G401 (cell line): ENCODE measurements at regions not wholly inside any gene's neighbourhood (a gene's known extent, or its start where the extent isn't known, plus 50 kb on each side); places are given as distances from the start of the nearest gene placed in this dataset.

ENCODE experiments used
- DNase-seq: peaks from one replicate; pipeline ENCODE4 v3.0.0-alpha.2; 2015; ENCODE audit warnings: low spot score
- in situ Hi-C: cut with HindIII; loops from 2 replicates; pipeline ENCODE4 v1.10.0; 2016; ENCODE audit warnings: low sequenced_read_pairs, mixed read lengths

- in situ Hi-C loops = no loop called here
- peak; percentile 29 for DNase-seq
Observed at GRCh38 chr2:211033765-211034164, 477.4 kb downstream of the CPS1 start.

- no peak for DNase-seq
- in situ Hi-C loops = no loop called here
Observed at GRCh38 chr2:211035548-211036185, 479.3 kb downstream of the CPS1 start.

- in situ Hi-C loops = no loop called here
Observed at GRCh38 chr2:211045025-211045424, 488.6 kb downstream of the CPS1 start.

GRCh38 chr2:211049321-211050018 lies 493.1 kb downstream of the CPS1 start:
- in situ Hi-C loops = no loop called here
- no peak for DNase-seq

More at GRCh38 chr2:211045025-211045424, 488.6 kb downstream of the CPS1 start:
- DNase-seq = no peak

DNA sequence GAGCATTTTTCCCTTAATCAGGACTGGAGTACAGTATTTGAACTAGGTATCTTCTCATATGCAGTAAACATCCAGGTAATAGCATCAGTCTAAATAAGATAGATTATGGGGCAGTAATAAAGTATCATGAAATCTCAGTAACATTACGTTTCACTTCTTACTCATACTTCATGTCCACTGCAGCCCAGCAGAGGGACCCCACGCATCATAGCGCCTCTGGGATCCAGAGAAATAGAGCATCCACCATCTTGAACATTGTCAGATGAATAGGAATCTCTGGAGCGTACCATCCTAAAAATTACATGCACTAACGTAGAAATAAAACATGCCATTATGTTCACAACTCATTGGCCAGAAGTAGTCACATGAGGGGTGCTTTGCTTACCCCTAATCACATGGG lies 499.0 kb downstream of the CPS1 start:
- in situ Hi-C loops = no loop called here
- DNase-seq = no peak

DNA sequence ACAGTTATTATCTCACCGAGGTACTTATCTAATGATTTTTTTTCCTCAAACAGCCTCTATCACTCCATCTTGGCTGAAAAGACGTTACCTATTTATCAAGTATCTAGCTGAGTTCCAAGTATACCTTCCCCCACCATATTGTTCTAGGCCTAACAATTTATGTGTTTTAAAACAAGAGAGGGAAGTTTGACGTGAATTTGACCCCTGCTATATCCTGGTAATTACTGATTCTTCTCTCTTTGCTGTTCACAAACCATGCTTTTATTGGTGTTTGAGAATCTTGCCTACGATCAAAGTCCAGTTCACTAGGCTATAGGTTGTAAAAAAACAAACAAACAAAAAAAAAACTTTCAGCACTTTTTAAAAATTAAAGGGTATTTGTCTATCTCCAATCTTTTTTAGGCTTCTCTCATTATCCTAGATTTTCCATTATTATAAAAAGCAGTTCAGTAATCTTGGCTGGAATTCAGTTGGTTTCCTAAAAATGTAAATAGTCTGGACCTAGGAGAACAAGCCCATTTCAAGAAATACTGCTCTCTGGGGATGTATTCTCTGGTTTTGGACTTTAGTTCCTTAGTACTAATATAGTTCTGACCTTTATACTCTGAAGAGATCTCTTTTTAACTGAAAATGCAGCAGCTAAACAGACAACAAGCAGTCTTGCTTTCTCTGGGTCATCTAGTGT lies 505.4 kb downstream of the CPS1 start:
- in situ Hi-C loops = no loop called here

DNA sequence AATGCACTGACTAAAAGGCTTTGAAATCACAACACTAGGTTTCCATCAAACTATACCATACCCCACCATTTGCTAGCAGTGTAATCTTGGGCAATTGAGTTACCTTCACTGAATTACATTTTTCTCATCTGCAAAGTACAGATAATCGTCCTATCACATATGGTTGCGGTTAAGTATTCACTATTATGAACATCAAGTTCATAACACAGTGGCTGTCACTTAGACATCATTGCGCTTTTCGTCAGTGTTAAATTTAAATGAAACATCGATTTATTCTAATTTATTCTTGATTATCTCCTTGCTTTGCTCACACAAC lies 505.9 kb downstream of the CPS1 start:
- in situ Hi-C loops = no loop called here

More for the DNA sequence above, 505.4 kb downstream of the CPS1 start:
- no peak for DNase-seq

DNA sequence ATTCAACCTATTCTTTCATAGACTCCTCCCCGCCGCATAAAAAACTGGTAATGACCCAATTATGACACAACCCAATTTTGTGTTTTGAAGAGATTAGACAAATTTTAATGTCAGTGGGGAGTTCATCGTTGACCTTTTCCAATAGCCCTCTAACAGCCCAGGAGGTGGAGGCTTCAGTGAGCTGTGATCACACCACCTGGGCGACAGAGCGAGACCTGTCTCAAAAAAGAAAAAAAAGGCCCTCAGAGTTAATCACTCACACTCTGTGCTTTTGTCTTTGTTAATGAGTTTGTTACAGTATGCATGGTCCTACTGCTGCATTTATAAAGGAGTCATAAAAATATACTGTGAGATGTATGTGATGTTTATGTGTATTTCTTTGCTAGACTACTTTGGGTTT lies 510.6 kb downstream of the CPS1 start:
- no peak for DNase-seq
- in situ Hi-C loops = no loop called here

More for the DNA sequence above, 505.9 kb downstream of the CPS1 start:
- DNase-seq = no peak

DNA sequence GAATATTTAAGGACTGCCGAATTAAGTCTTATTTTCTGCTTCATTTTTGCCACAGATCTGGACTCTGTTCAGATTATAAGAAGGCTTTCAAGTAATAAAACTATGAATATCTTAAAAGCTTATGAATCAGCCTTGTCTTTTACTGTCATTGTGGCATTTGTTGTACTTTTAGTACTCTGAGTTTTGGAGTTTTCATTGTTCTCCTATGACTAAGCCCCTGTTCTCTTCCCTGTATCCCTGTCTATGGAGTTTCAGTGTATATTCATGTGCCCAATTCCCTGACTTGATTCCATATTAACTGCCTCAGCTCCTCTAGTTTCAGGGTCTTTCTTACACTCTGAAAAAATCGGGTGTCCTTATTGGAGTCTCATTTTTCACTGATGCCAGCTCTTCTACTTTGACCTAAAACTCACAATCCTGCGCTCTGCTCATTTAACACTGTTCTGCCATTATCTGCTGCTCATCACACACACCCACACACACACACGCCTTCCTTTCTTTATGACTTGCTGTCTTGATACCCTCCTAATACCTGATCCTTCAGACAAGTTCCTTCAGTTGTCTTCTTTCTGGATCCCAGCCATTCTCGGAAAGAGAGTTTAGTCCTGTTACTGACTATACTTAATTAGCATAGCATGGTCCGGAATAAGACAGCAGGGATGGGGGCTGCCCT lies 511.8 kb downstream of the CPS1 start:
- no peak for DNase-seq
- in situ Hi-C loops = no loop called here

DNA sequence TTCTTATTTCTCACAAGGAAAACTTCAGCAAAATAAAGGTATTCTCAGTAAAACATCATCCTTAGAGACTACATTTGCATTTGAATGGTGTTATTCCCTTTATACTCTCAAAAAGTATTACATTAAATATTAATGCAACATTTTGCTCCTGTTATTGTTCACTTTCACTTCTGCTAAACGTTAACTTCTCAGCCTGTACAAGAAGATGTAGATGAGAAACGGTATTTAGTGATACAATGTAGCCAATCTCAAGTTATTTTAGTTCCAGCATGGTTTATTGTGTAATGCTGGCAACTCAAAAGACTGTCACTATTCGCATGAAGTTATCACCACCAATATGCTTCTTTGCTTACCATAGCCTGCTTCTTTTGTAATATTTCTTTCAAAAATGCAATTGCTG lies 514.1 kb downstream of the CPS1 start:
- no peak for DNase-seq
- in situ Hi-C loops = no loop called here

DNA sequence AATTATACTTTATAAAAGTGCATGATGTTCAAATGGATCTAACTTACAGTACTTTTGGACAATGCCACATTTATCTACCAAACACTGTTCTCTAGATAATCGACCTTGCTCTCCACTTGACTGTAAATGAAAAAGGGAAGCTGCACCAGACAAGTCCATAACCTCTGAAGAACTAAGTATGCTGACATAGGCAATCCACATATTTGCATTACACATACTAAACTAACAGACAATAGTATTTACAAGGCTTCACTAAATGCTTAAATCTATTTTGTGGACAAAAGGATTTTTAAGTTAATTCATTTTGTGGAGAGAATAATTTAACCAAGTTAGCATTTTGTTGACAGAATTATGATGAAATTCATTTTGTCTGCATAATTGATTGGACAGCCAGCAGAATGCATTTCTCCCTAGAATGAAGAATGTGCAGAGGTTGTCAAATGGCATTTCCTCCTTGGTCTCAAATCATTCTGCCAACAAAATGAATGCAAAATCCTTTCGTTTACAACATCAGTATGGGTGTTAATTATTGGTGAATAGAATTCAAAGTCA lies 520.9 kb downstream of the CPS1 start:
- in situ Hi-C loops = no loop called here
- DNase-seq = no peak

GRCh38 chr2:211084352-211084751 lies 528.0 kb downstream of the CPS1 start:
- no peak for DNase-seq
- in situ Hi-C loops = no loop called here

- in situ Hi-C loops = no loop called here
- DNase-seq = peak; percentile 72
Observed at GRCh38 chr2:211085056-211085680, 528.8 kb downstream of the CPS1 start.

DNA sequence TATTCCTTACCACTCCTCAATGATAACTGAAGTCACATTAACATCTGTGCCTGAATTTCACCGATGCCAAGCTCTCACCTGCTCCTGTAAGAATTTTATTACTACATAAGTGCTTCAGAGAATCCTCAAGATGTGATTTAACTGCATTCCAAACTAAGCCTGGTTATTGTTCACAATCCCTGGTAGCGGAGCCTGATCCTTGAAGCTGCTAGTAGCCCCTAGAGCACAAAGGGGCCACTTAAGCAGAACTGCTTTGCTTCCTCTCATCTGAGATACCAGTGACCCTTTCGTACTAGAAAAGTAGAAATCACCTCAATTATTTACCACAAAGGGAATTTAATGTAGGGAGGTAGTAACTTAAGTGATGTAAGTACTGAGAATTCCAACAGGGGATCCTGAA lies 529.6 kb downstream of the CPS1 start:
- in situ Hi-C loops = no loop called here
- no peak for DNase-seq

GRCh38 chr2:211089127-211089526 lies 532.7 kb downstream of the CPS1 start:
- DNase-seq = no peak
- in situ Hi-C loops = no loop called here

- in situ Hi-C loops = no loop called here
- no peak for DNase-seq
Observed at GRCh38 chr2:211093743-211094303, 537.4 kb downstream of the CPS1 start.

GRCh38 chr2:211103989-211104388 lies 547.6 kb downstream of the CPS1 start:
- DNase-seq = no peak
- in situ Hi-C loops = no loop called here

DNA sequence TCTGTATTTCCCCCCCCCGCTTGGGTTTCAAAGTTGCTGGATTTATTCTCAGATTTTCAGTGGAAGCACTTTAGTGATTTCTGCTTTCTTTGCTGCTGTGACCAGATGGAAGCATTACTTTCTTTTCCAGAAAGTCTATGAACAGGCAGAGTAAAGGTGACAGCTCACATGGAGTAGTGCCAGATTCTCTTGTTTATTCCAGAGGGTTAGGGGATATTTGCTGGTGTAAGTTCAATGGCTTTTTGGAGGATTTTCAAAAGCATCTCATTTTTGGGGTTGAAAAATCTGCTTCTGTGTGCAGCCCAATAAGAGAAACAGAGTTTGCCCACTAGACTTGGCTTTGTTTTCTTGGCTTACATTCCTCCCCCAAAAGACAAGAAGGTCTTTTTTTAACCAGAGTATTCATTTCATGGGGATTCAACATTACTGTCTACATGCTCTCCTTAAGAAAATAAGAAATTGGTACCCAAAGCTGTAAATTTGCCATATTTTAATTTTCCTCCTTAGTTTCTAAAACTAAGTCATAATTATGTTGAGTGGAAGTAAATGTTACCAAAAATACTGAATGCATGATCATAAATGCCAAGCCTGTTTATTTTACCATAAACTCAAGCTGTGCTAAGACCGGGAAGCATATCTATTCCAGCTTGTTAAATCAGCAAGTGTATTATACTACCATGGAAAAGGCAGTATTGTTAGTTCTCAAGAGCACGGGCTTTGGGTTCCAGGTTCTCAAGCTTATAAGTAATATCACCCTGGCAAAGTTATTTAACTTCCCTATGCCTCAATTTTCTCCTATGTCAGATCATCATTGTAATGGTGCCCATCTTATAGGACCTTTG lies 557.2 kb downstream of the CPS1 start:
- in situ Hi-C loops = no loop called here
- peak; percentile 94 for DNase-seq
